COLO668 (cell line): ENCODE measurements at regions not wholly inside any gene's neighbourhood (a gene's known extent, or its start where the extent isn't known, plus 50 kb on each side); places are given as distances from the start of the nearest gene placed in this dataset.
A peak's percentile ranks its signal among the peaks of the same experiment; 100 is the strongest.
"Not testable (repeated sequence)": the region's sequence is repeated elsewhere in the genome, so short reads cannot be mapped to it uniquely, and the experiment has no call there.

Source experiments
- DNase-seq: peaks from one replicate; lab custom pipeline; 2025; ENCODE audit not compliant: unreplicated experiment; lab: John Stamatoyannopoulos, UW

DNA sequence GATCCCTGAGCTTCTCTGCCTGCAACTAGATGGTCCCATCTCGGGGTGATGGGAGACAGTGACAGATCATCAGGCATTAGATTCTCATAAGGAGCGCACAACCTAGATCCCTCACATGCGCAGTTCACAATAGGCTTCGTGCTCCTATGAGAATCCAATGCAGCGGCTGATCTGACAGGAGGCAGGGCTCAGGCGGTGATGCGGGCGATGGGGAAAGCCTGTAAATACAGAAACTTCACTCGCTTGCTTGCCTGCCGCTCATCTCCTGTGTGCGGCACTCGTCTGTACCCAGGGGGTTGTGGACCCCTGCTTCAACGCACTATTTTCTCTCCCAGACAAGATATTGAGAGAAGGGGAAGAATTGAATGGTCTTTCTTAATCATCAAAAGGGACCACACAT lies 473.9 kb downstream of the ZNF536 start:
- DNase-seq, result no peak

DNA sequence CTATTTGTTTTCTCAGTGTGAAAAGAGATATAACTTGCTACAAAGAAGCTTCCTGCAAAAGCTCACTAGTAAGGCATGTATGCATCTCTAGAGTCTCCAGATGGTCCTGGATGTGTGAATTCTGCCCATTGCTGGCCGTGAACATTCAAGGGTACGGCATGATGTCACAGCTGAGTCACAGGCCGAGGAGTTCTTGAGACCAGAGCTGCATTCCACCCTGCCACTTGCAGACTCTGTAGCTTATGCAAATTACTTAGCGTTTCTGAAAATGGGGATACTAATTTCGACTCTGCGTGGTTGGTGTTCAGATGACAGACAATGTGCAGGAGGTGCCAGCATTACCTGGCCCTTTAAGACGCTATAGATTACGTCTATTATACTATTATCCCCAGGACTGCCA lies 470.7 kb downstream of the ZNF536 start:
- no peak for DNase-seq

DNA sequence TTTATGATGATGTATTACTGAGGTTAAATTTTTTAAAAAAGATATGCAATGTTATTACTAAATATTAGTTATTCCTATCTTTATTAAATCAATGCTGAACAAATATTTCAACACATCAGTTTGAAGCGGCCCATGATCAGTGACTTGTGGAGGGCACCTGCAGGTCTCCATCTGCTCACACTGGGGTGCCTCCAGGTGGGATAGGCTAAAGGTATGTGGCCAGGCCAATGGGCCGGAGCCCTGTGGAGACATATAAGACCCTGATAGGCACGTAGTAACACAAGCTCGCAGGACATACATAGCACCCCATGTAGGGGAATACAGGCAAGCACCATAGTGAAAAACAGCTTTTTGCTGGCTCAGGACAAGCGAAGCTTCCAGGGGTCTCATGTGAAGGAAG lies 469.8 kb downstream of the ZNF536 start:
- DNase-seq, result no peak

DNA sequence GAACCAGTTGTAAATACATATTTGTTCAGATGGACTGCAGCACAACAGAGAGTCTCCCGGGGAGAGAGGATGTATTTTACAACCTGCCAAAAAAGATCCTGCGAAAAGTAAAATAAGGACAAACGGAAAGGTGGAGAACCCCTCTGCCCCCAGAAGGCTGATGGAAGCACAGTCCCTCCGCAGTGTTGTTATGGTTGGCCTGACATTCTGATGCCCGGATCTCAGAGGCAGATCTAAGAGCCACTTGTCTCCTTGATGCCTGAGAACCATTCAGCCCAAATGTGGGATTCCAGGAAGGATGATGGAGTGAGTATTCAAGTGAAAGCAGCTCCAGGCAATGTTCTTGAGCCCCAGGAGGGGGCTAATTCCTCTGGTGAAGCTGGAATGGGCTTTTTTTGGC lies 458.7 kb downstream of the ZNF536 start:
- DNase-seq, result no peak

DNA sequence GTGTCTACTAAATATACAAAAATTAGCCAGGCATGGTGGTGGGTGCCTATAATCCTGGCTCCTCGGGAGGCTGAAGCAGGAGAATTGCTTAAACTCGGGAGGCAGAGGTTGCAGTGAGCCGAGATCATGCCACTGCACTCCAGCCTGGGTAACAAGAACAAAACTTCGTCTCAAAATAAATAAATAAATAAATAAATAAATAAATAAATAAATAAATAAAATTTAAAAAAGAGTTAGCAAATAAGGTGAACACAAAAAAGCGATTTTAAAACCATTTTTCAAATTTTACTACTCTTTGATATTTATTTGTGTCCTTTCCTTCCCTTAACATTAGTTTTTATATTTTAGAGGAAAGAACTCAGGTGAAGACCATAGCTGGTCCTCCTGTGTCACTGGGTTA lies 453.3 kb downstream of the ZNF536 start:
- DNase-seq, result not testable (repeated sequence)

DNA sequence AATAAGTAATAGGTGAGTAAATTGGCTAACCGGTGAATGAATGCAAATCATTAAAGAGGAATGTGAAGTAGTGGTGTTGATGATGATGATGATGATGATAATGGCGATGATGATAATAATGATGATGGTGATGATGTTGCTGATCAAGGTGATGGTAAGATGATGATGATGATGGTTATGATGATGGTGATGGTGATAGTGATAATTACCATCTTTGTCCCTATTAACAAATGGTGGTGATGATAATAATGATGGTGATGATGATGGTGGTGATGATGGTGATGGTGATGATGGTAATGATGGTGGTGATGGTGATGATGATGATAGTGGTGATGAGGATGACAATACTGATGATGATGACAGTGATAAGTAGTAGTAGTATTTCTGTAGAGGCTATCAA lies 452.6 kb downstream of the ZNF536 start:
- DNase-seq, result no peak

DNA sequence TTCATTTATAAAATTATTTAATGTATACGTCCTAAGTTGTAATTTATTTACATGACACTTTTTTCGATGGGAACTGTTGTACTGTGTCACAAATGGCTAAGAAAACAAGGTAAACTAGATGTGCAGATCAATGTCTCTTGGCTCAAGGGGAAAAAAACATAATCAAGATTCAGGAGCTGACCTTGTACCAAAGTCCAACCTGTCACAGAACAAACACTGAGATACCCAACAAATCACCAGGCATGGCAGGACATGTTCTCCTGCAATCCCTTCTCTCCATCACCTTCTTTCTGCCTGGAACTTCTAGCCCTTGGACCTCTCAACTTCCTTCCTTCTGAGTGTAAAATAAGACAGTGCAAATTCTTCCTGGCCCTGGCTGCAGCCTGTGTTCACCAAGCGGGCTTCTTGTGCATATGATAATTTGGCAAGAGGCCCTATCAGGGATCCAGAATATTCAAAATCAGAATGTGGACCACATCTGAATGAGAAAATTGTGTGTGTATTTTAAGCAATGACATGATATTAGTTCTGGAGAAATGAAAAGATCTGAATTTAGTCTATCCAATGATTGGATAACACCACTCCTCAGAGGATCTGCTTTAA lies 445.9 kb downstream of the ZNF536 start:
- DNase-seq, result no peak

DNA sequence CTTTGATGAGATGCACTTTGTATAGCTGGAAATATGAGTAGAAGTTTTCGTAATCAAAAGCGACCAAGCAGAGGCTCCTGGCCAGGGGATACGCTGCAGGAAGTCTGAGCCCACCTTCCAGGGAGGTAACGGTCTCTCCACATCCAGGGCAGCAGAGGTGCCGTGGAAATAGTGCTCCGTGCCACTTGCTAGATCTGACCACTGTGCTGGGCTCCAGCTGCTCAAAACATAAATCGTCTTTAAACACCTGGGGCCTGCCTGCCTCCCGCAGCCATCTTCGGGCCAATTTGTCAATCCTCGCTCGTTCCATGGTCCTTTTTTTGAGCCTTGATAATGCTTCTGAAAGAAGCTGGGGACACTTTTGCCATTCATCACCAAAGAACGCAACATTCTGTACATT lies 445.0 kb downstream of the ZNF536 start:
- no peak for DNase-seq

DNA sequence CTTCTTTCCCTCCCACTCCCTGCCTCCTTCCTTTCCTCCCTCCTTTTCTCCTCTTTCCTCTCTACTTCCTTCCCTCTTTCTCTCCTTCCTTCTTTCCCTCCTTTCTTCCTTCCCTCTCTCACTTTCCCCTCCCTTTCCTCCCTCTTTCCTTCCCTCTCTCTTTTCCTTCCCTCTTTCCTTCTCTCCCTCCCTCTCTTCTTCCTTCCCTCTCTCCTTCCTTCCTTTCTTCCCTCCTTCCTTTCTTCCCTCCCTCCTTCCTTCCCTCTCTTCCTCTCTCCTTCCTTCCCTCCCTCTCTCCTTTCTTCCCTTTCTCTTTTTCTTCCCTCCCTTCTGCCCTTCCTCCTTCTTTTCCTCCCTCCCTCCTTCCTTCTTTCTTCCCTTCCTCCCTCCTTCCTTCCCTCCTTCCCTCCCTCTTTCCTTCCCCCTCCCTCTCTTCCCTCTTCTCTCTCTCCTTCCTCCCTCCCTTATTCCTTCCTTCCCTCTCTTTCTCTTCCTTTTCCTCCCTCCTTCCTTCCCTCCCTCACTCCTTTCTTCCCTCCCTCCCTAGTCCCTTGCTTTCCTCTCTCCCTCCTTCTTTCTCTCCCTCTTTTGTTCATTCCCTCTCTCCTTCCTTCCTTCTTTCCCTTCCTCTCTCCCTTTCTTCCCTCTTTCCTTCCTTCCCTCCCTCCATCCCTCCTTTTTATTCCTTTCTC lies 443.9 kb downstream of the ZNF536 start:
- DNase-seq, result no peak

DNA sequence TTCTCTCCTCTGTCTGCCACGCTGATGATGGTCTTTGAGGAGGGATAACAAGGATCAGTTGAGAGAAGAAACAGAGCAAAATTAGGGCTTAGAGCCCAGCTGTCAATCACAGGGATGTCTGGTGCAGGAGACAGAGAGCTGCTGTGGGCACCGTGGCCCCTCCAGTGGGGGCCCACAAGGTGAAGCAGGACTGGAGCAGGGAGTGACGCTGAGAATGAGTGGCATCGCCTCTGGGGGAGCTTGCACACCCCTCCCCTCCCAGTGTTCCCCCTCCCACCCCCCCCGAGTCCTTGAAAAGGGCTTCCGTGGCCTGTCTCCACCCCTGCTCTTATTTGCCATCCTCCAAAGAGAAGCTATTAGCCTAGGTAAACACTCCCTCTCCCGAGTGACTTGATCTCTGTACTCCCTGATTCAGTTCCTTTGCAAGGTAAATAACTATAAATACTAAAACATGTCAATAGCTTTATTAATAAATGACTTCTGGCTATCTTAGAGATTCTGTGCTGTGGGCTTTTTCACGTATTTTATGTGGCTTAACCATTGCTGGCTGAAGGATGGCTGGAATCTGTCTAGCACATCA lies 440.0 kb downstream of the ZNF536 start:
- DNase-seq, result no peak

DNA sequence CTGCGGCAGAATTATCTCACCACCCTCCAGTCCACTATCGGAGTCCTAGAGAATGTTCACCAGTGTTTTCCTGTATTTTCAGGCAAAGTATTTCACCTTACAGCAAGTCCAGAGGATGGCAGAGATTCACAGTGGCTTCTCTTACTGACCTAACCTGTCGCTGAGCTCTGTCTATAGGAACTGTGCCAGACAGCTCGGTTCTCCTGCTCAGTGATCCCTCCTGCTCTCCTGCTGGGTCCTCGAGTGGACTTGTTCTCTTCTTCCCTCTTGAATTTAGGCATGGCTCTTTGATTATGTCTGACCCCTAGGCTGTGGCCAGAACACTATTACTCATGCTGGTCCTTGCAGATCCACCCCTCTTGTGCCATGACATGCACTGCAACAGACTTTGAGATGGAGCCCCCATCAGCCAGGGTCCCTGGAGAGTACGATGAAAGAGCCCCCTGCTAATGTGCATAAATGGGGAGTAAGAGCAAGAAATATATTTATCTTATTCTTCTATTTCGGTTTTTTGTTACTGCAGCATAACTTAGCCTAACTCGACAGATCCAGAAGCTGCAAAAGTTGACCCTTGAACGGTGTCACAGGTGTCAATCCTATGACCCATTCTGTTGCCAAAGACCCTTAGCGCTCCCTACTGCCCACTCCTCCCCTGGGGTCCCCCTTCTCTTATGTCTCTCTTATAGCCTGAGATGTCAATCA lies 439.4 kb downstream of the ZNF536 start:
- DNase-seq, result no peak

DNA sequence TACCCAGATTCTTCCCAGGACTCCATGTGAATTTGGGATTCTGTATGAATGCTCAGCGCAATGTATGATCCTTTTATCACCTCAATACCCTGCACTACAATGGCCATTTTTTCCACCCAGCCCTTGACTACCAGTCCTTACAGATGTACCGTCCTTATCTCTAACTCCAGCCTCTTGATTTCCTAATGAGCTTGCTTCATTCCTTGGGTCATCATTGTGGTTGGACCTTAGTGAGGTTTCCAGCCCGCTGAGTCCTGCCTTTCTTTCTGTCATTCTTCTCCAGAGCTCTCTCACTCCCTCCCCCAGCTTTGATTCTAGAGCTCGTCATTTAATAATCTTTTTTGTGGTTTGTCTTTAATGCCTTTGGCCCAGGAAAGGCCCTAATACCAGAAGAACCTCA lies 438.5 kb downstream of the ZNF536 start:
- no peak for DNase-seq

DNA sequence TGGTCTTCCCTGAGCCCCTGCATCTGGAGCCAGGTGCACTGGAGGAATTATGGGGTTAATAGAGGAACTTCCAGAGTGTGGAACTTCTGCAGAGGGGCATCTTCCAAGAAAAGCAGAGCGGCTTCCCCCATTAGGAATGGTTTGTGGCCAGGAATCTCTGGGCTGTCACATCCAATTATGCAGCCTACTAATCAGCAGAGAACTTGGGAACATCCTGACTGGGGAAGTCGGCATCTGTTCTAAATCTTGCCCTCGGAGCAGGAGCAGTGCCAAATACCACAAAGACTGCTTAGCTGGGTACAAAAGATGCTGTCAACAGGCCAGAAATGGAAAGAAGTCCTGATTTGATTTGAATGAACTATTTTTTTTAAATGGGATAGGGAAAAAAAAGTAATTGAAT lies 435.1 kb downstream of the ZNF536 start:
- DNase-seq, result no peak

DNA sequence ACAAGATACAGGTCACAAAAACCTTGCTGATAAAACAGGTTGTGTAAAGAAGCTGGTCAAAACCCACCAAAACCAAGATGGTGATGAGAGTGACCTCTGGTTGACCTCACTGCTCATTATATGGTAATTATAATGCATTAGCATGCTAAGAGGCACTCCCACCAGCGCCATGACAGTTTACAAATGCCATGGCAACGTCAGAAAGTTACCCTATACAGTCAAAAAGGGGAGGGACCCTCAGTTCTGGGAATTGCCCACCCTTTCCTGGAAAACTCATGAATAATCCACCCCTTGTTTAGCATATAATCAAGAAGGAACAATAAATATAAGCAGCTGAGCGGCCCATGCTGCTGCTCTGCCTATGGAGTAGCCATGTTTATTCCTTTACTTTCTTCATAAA lies 434.1 kb downstream of the ZNF536 start:
- no peak for DNase-seq

DNA sequence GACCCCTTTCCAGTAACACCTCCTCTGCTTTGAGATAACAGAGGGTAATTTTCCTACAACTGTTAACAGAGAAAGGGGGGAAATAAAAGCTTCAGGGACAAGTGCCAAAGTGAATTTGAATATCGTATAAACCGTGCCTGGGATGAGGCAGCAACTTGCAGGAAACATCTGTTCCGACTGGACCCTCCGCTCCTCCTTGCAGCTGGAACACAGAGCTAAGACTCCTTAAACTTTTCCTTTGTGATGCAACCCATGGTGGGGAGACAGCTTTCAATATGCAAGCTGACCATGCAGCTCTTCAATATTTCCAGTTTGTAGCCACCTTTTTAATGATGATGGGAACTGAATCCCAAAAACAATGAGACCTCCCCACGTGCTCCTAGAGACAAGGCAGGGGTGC lies 432.6 kb downstream of the ZNF536 start:
- DNase-seq, result no peak

DNA sequence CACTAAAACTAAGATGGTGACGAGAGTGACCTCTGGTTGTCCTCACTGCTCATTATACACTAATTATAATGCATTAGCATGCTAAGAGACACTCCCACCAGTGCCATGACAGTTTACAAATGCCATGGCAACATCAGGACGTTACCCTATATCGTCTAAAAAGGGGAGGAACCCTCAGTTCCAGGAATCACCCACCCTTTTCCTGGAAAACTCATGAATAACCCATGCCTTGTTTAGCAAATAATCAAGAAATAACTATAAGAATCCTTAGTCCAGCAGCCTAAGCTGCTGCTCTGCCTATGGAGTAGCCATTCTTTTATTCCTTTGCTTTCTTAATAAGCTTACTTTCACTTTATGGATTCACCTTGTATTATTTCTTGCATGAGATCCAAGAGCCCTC lies 432.1 kb downstream of the ZNF536 start:
- not testable (repeated sequence) for DNase-seq

DNA sequence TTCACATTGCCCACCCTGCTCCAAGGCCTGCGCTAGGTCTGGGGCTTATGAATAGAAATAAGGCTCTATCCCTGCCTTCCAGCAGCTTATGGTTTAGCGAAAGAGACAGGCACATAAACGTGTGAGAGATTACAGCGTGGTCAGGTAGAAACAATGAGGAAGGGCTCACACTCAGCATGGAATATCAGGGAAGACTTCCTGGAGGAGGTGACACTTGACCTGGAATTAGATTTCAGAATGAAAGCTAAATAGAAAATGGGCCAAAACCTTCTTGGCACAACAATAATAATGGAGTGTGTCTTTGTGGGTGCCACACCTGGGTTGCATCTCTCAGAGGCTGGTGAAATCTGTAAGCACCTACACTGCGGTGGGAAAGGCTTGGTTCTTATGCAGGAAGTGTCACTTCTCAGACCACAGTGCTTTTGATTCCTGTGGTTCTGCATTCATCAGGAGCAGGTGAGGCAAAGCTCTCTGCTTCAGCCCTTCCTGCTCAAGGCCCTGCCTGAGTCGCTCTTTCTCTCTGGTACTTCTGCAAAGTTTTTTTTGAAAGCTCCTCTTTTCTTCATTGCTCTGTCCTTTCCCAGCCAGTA lies 430.3 kb downstream of the ZNF536 start:
- no peak for DNase-seq

DNA sequence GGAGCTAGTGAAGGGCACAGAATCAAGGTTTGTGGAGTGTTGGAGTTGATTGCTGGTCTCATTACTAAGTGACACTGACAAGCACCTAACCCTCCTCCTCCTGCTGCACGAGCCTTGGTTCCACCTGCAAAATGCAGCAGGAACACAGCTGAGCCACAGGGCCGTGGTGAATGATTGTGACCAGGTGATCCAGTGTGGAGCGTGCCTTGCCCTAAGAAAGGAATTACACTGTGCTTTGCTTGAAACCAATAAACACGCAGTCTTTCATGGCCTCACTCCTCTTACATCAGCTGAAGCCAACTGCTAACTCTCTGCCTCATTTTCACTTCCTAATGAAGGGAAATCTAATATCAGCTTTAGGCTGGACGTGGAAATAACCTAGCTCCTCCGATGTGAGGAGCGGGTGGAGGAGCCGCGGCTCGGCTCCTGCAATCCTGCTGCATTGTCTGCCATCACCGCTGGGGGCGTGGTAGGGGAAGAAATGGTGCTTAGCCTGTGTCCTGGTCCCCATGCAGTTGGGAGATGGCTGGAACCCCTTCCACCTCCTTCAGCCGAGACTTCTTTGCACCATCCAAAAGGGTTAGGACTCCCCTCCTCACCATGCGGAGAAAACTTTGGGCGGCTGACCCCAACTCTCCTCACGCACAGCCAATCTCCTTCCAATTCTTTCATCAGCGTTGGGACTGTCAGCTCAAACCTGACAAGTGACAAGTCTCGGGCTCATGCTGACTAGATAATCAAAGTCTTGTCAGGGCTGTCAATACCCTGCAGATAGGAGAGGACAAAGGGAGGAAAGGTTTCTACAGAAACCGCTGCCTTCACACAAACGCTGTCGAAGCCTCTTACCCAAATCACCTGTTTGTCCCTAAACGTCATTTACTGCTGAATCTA lies 427.9 kb downstream of the ZNF536 start:
- peak; percentile 13 for DNase-seq

DNA sequence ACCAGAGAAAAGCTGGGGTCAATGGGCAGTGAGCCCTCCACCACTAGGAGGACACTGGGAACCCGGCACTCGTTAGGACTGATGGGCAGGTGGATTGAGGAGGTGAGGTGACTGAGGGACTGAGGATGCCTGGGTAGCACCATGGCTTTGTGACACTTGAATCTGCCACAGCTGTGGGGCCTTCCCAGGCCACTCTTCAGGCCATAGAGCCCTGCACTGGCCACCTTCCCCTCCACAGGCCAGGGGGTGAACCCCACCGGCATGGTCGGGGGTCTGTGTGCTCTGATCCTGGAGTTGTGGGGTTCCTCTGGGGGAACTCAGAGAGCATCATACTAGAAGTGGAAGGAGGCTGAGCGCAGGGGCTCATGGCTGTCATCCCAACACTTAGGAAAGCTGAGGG lies 423.5 kb downstream of the ZNF536 start:
- DNase-seq, result no peak

DNA sequence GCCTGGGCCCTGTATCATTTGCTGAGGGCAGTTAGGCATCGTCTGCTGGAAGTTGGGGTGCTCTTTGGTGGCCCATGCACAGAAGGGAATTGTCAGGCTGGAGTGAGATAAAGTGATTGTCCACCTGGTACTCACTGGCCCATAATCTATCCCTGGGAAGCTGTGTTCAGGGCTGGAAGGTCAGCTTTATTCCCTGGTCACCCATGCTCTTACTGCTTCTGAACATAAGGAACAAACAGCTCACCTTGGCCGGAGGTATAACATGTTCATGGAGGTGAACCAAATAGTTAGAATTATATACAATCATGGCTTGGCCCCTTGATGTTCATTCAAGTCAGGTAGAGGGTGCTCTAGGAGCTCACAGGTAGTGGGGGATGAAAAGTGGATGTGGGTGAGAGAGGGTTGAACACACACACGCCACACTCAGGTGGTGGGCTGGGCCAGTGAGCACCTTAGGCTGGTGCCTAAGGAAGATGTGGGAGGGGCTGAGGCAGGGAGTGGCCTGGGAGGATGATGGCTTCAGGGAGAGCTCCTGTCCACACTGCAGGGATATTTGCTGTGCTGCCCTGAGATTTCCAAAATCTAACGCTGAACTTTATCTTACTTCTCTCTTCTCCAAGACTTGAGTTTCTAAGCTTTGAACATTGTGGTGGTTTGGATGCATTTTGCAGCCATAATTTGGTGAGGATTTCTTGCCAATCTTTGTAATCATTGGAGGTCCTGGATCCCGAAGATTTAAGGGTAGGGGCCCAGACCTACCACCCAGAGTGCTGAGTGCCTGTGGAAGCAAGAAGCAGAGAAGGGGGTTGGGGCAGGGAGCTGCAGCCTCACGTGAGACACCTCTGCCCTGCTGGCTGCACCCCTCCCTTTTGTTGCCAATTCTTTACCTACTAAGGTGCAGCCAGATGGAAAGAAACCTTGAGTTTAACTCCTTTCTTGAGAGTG lies 420.6 kb downstream of the ZNF536 start:
- no peak for DNase-seq
